ENCODE measurements at regions not wholly inside any gene's neighbourhood (a gene's known extent, or its start where the extent isn't known, plus 50 kb on each side); places are given as distances from the start of the nearest gene placed in this dataset.

DNA sequence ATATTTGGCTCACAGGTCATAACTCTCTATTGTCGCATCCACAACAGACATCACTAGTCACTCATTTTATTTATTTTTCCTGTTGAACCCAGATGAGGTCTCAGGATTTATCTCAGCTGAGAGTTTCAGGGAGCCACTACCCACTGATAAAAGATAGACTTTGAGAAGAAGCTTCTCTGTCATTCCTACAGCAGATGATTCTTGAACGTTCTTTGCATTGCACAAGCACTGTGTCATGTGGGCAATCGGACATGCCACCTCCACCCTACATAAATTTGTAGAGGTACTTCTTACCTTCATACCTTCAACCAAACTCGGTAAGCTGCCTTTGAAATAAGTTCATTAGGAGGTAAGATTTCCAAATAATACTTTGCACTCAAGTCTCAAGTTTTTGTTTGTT is 627.9 kb upstream of the TBX3 start:
- Histone ChIP-seq H3F3A (ENCODE audit: low read depth) (no peaks in the 10 kb centered on the region), H3K9ac (ENCODE audit: low read depth, low read length, poor library complexity, severe bottlenecking) (no peak overlapping the region), H3K9me3 (ENCODE audit: insufficient read depth, low read depth, low read length) (peaks cover 3% of the 10 kb centered on the region; the same call in 1 of the 2 replicates), H3K4me2 (ENCODE audit: low read depth, low read length, poor library complexity, severe bottlenecking) (no peak overlapping the region), H3K4me3 (ENCODE audit: low read length, poor library complexity, severe bottlenecking) (no peak overlapping the region), H3K4me1 (ENCODE audit: insufficient read depth, low read length, poor library complexity, severe bottlenecking) (no peaks in the 10 kb centered on the region), H4K20me1 (ENCODE audit: insufficient read depth, low read length, poor library complexity, severe bottlenecking) (no peaks in the 10 kb centered on the region), H3K36me3 (ENCODE audit: insufficient read depth, low read length) (no peaks in the 10 kb centered on the region), H3K9me2 (replicated peaks; ENCODE audit: low read depth, low read length) (no peaks in the 10 kb centered on the region), H3K79me2 (ENCODE audit: insufficient read depth, low read length) (no peaks in the 10 kb centered on the region), H2AFZ (ENCODE audit: low read length) (no peak overlapping the region), H3K27me3 (ENCODE audit: insufficient read depth, low read length, poor library complexity, severe bottlenecking) (no peaks in the 10 kb centered on the region)
- TF ChIP-seq, protein P1, sequence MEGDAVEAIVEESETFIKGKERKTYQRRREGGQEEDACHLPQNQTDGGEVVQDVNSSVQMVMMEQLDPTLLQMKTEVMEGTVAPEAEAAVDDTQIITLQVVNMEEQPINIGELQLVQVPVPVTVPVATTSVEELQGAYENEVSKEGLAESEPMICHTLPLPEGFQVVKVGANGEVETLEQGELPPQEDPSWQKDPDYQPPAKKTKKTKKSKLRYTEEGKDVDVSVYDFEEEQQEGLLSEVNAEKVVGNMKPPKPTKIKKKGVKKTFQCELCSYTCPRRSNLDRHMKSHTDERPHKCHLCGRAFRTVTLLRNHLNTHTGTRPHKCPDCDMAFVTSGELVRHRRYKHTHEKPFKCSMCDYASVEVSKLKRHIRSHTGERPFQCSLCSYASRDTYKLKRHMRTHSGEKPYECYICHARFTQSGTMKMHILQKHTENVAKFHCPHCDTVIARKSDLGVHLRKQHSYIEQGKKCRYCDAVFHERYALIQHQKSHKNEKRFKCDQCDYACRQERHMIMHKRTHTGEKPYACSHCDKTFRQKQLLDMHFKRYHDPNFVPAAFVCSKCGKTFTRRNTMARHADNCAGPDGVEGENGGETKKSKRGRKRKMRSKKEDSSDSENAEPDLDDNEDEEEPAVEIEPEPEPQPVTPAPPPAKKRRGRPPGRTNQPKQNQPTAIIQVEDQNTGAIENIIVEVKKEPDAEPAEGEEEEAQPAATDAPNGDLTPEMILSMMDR (conservative IDR thresholded peaks at IDR 0.05; ENCODE audit: low read length), result no peak
- TF ChIP-seq EZH2phosphoT487 (IDR thresholded peaks at IDR 0.05; ENCODE audit: borderline replicate concordance), result no peak

DNA sequence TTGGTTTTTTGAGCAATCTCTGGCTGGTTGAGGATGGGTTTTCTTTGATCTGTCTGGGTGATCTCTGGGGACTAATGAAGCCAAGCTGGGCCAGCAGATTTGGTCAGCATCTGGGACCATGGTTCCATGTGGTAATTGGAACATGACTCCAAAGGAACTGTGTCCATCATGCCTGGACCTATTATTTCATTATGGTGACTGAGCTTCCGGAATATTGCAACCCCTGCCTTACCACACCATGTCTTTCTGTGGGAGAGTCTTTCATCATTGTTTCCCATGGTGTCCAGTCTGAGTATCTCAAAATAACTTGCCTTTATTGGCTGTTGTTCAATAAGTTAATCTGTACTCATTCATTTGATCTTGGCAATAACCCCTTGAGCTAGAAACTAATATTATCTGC is 624.9 kb upstream of the TBX3 start:
- Histone ChIP-seq H3K9ac (ENCODE audit: low read depth, low read length, poor library complexity, severe bottlenecking) (no peak overlapping the region), H3K4me2 (ENCODE audit: low read depth, low read length, poor library complexity, severe bottlenecking) (no peak overlapping the region), H3K4me3 (ENCODE audit: low read length, poor library complexity, severe bottlenecking) (no peak overlapping the region), H3K9me2 (replicated peaks; ENCODE audit: low read depth, low read length) (no peaks in the 10 kb centered on the region), H3K36me3 (ENCODE audit: insufficient read depth, low read length) (no peaks in the 10 kb centered on the region), H3F3A (ENCODE audit: low read depth) (no peaks in the 10 kb centered on the region), H3K79me2 (ENCODE audit: insufficient read depth, low read length) (no peaks in the 10 kb centered on the region), H3K9me3 (ENCODE audit: insufficient read depth, low read depth, low read length) (no peaks in the 10 kb centered on the region; the same call in 1 of the 2 replicates), H3K27me3 (ENCODE audit: insufficient read depth, low read length, poor library complexity, severe bottlenecking) (no peaks in the 10 kb centered on the region), H2AFZ (ENCODE audit: low read length) (no peak overlapping the region), H3K4me1 (ENCODE audit: insufficient read depth, low read length, poor library complexity, severe bottlenecking) (no peaks in the 10 kb centered on the region), H4K20me1 (ENCODE audit: insufficient read depth, low read length, poor library complexity, severe bottlenecking) (no peaks in the 10 kb centered on the region)
- TF ChIP-seq, protein P1 (conservative IDR thresholded peaks at IDR 0.05; ENCODE audit: low read length), result no peak
- TF ChIP-seq EZH2phosphoT487 (IDR thresholded peaks at IDR 0.05; ENCODE audit: borderline replicate concordance), result no peak

DNA sequence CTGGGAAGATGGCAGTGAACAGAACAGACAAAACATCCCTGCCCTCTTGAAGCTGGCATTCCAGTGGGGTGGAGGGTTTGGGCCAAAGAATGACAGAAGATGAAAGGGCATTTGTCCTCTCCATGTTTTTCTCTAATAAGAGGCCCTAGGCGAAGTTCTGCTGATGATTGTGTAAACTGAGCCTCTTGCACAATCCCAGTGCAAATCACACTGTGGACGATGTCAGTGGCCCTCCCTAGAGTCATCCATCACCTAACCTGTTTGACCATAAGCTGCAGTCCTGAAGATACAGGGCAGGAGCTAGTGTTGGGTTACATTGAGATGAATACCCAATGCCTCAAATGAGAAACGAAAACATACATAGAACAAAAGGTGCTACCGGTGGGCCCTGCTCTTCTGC is 622.4 kb upstream of the TBX3 start:
- TF ChIP-seq, protein P1 (conservative IDR thresholded peaks at IDR 0.05; ENCODE audit: low read length), result no peak
- no peak for TF ChIP-seq EZH2phosphoT487 (IDR thresholded peaks at IDR 0.05; ENCODE audit: borderline replicate concordance)
- H3K9ac ChIP-seq (ENCODE audit: low read depth, low read length, poor library complexity, severe bottlenecking), result no peak overlapping the region
- no peaks in the 10 kb centered on the region for H3K4me1 ChIP-seq (ENCODE audit: insufficient read depth, low read length, poor library complexity, severe bottlenecking)
- H3K9me3 ChIP-seq (ENCODE audit: insufficient read depth, low read depth, low read length), result no peaks in the 10 kb centered on the region; the same call in 1 of the 2 replicates
- no peak overlapping the region for H3K4me3 ChIP-seq (ENCODE audit: low read length, poor library complexity, severe bottlenecking)
- no peaks in the 10 kb centered on the region for H3K79me2 ChIP-seq (ENCODE audit: insufficient read depth, low read length)
- H2AFZ ChIP-seq (ENCODE audit: low read length), result no peak overlapping the region
- H3K4me2 ChIP-seq (ENCODE audit: low read depth, low read length, poor library complexity, severe bottlenecking), result no peak overlapping the region
- no peaks in the 10 kb centered on the region for H4K20me1 ChIP-seq (ENCODE audit: insufficient read depth, low read length, poor library complexity, severe bottlenecking)
- H3K9me2 ChIP-seq (replicated peaks; ENCODE audit: low read depth, low read length), result no peaks in the 10 kb centered on the region
- no peaks in the 10 kb centered on the region for H3K36me3 ChIP-seq (ENCODE audit: insufficient read depth, low read length)
- no peaks in the 10 kb centered on the region for H3F3A ChIP-seq (ENCODE audit: low read depth)
- H3K27me3 ChIP-seq (ENCODE audit: insufficient read depth, low read length, poor library complexity, severe bottlenecking), result no peaks in the 10 kb centered on the region

Data from Loucy (cell line).